Ovary (tissue), 7 donors: ENCODE measurements at regions not wholly inside any gene's neighbourhood (a gene's known extent, or its start where the extent isn't known, plus 50 kb on each side); places are given as distances from the start of the nearest gene placed in this dataset.

ENCODE experiments used
- DNase-seq, 5 donors: peaks; one replicate each; pipeline ENCODE4 v3.0.0-alpha.2; 2019 to 2020
- H3K27ac ChIP-seq, 2 donors: fragments of 200-600 bp; one replicate each; pipeline versions ENCODE4 v1.5.1 to v1.8.0; 2019 to 2022
- H3K27me3 ChIP-seq: fragments of 200-600 bp; one replicate; pipeline ENCODE4 v1.8.0; 2022
- H3K36me3 ChIP-seq: fragments of 200-600 bp; sonication (generic); one replicate; pipeline ENCODE4 v1.5.1; 2019
- H3K4me1 ChIP-seq: one replicate; pipeline ENCODE4 v1.8.1; 2013; ENCODE audit warnings: mild to moderate bottlenecking, moderate library complexity; ENCODE audit not compliant: insufficient read depth
- H3K4me3 ChIP-seq: fragments of 200-600 bp; sonication (generic); one replicate; pipeline ENCODE4 v1.5.1; 2017
- H3K9me3 ChIP-seq, 2 donors: fragments of 200-600 bp in 1 of 2; sonication (generic) in 1 of 2; one replicate each; pipeline versions ENCODE4 v1.5.1 to v1.8.1; 2013 to 2019; ENCODE audit warnings: mild to moderate bottlenecking in 1 of 2, moderate library complexity in 1 of 2
- CTCF ChIP-seq, 3 donors: fragments of 450-650 bp in 2 of 3; fragments of 200-600 bp in 1 of 3; IDR thresholded peaks; one replicate each; pipeline versions ENCODE4 v1.5.1 to v1.8.0; 2016 to 2022; ENCODE audit warnings: antibody characterized with exemption in 3 of 3, mild to moderate bottlenecking in 1 of 3
- EP300 ChIP-seq: sonication (generic); formaldehyde crosslinking; IDR thresholded peaks from one replicate; pipeline ENCODE4 v1.6.1; 2017; ENCODE audit warnings: antibody characterized with exemption
- POLR2A ChIP-seq: fragments of 450-650 bp; IDR thresholded peaks from one replicate; pipeline ENCODE4 v1.6.1; 2017; ENCODE audit warnings: antibody characterized with exemption, mild to moderate bottlenecking, moderate library complexity
- WGBS, 3 donors: extraction: QIAGEN DNeasy Blood & Tissue Kit in 1 of 3; methylation state at CpG; one replicate each; pipeline versions ENCODE4 v1.1.5 to v1.1.7; 2013 to 2017; 5-methylcytosine and 5-hydroxymethylcytosine counted together
- intact Hi-C, 4 donors: fragments of 100-400 bp; cut with DNase I; formaldehyde crosslinking; loops; one replicate each; pipeline versions ENCODE4 v1.11.0 to v1.15.1; 2022 to 2023
- donor health status: DM: no; HTN: no; CAD: no; lungs with moderate emphysema.
- donor health status: DM: no; HTN: no; CAD: no.
- donor health status: Bipolar disorder and iron deficiency.
- donor health status: DM: no; HTN: no; CAD: no.
- donor health status: DM: yes; HTN: yes; CAD: no.

GRCh38 chr5:89973516-89973915, 436.0 kb downstream of the CETN3 start:
- 85 to 90% (median 87%) methylated on average over 2 of the region's 2 CpGs for WGBS, 3 donors
- DNase-seq: no peak
- intact Hi-C loops: no loop called here
- Histone ChIP-seq H3K9me3 (no peaks in the 10 kb centered on the region), H3K36me3 (no peaks in the 10 kb centered on the region), H3K27ac (no peak overlapping the region), H3K4me1 (peaks cover 2% of the 10 kb centered on the region), H3K27me3 (no peaks in the 10 kb centered on the region), H3K4me3 (no peak overlapping the region)
- TF ChIP-seq POLR2A (no peak), CTCF (IDR thresholded peaks at IDR 0.05) (no peak), EP300 (no peak)

GRCh38 chr5:89972901-89973300, 436.7 kb downstream of the CETN3 start:
- no peak for DNase-seq
- Histone ChIP-seq H3K36me3 (no peaks in the 10 kb centered on the region), H3K4me3 (no peak overlapping the region), H3K4me1 (peaks cover 2% of the 10 kb centered on the region), H3K27me3 (no peaks in the 10 kb centered on the region), H3K9me3 (no peaks in the 10 kb centered on the region), H3K27ac (no peak overlapping the region)
- intact Hi-C loops: no loop called here
- TF ChIP-seq POLR2A (no peak), EP300 (no peak), CTCF (IDR thresholded peaks at IDR 0.05) (no peak)
- WGBS, 3 donors: 93 to 98% (median 96%) methylated on average over 3 of the region's 3 CpGs

GRCh38 chr5:89968958-89969381, 440.6 kb downstream of the CETN3 start:
- Histone ChIP-seq H3K4me3 (no peak overlapping the region), H3K27me3 (no peaks in the 10 kb centered on the region), H3K9me3 (no peaks in the 10 kb centered on the region), H3K36me3 (no peaks in the 10 kb centered on the region), H3K4me1 (peaks cover 2% of the 10 kb centered on the region), H3K27ac (no peak overlapping the region)
- DNase-seq: peak in 1 of 5 donors; percentile 17
- intact Hi-C loops: no loop called here
- 11 to 13% (median 12%) methylated on average over 4 of the region's 4 CpGs for WGBS, 3 donors
- no peak for TF ChIP-seq POLR2A
- no peak for TF ChIP-seq CTCF (IDR thresholded peaks at IDR 0.05)
- no peak for TF ChIP-seq EP300

GRCh38 chr5:89967771-89968444, 441.6 kb downstream of the CETN3 start:
- no peaks in the 10 kb centered on the region for H3K9me3 ChIP-seq
- peaks cover 2% of the 10 kb centered on the region for H3K4me1 ChIP-seq
- TF ChIP-seq POLR2A (no peak), CTCF (IDR thresholded peaks at IDR 0.05) (no peak), EP300 (no peak)
- no peak for DNase-seq
- H3K36me3 ChIP-seq: no peaks in the 10 kb centered on the region
- no peak overlapping the region for H3K4me3 ChIP-seq
- WGBS, 3 donors: 52 to 63% (median 56%) methylated on average over 1 of the region's 1 CpG
- intact Hi-C loops: no loop called here
- no peaks in the 10 kb centered on the region for H3K27me3 ChIP-seq
- no peak overlapping the region for H3K27ac ChIP-seq
